Cerebellar nuclear complex (tissue), 1 donor: ENCODE measurements at regions not wholly inside any gene's neighbourhood (a gene's known extent, or its start where the extent isn't known, plus 50 kb on each side); places are given as distances from the start of the nearest gene placed in this dataset.

Source experiments
- DNase-seq, 2 experiments: peaks; one replicate each; lab custom pipeline; 2025; lab: John Stamatoyannopoulos, UW

DNA sequence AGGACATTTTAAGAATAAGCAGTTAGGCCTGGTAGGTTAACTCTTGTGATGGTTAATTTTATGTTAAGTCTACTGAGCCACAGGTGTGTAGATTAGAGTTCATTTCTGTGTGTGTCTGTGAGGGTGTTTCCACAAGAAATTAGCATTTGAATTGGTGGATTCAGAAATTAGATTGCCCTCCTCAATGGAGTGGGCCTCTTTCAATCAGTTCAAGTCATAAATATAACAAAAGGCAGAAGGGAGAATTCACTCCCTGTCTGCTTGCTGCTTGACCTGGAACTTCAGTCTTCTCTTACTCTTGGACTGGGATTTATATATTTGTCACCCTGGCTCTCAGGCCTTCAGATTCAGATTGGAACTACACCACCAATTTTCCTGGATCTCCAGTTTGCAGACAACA lies 55.3 kb upstream of the POM121L12 start:
- DNase-seq: no peak

DNA sequence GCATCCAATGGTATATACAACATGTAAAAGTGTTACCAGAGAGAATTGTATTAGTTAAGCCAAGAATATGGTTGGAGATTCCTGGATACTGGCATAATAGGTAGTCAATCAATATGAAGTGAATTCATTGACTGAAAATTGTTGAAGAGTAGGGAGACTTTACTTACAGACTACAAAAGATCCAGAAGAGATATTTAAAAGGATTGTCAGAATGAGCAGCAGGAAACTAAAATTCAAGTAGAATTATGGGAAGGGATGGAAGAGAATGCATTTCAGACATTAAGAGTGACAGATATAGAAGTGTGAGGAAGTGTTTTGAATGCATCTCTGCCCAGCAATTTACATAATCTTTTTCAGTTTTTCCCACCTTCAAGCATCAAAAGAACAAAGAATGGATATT lies 62.3 kb upstream of the POM121L12 start:
- DNase-seq: no peak

DNA sequence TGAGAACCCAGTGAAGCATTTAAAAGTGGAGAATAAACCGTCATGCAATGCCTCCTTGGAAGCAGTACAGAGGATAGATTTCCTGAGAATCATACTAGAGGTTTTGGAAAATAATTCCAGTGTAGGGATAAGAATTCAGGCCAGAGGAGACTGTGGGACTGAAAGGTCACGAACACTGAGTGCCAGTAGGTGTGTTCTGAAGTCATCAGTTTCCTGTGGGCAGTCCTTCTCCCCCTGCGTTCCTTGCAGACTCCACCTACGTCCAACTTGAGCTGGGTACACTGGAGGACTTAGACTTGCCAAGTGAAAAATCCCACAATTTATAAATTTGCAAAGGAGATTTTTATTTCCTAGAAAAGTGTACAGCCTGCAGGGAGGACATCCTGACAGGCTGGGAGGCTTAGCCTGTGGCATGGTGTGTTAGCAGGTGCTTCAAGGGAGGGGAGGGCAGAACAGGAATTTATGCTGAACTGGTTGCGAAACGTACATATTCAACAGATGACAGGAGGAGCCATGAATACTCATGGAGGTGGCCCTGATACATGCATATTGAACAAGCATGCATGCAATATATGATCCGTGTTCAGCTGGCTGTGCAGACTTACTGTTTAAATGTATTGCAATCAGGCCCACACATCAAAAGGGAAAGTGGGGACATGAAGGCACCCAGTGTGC lies 72.9 kb upstream of the POM121L12 start:
- DNase-seq: no peak

DNA sequence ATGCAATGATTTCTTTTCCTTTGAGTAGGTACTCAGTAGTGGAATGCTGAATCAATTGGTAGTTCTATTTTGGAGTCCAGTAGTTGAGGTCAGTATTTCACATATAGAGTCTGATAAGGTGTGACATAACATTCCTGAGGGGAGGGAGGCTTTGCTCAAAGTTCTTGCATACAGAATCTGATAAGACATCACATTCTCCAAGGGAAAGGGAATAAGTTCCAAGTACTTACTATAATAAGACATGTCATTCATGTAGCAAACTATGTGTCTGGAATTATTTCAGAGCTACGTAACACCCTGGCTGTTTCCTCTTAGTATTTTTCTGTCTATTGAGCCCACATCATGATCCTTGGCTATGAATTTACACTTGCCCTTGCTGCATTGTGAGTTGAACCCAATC lies 74.3 kb upstream of the POM121L12 start:
- no peak for DNase-seq

DNA sequence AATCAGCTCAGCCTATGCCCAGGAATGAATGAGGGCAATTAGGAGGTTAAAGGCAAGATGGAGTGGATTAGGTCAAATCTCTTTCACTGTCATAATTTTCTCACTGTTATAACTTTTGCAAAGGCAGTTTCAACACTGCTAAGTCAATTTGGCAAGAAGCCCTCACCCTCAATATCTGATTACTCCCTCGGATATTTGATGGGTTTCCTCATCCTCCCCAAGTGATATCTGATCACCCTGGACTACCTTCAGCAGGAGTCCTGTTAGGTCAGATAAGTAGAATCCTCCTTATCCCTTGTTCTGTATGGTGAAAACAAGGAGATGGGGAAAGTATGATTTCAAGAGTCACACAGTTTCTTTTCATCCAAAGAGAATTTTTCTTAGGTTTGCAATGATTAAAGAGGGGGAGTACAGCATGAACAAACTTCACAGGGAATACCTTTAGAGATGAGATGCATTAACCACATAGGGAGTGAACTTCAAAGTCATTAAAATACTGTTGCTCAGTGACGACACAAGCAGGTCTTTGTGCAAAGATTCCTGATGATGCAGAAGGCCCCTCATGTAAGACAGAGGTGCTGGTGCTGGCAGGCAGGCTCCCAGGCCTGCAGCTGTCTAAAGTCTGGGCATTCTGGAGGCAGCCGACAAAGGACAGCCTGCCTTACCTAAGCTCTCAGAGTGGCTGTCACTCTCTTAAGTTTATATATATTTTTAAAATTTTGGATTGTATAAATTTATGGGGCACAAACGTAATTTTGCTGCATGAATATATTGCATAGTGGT lies 75.4 kb upstream of the POM121L12 start:
- no peak for DNase-seq

DNA sequence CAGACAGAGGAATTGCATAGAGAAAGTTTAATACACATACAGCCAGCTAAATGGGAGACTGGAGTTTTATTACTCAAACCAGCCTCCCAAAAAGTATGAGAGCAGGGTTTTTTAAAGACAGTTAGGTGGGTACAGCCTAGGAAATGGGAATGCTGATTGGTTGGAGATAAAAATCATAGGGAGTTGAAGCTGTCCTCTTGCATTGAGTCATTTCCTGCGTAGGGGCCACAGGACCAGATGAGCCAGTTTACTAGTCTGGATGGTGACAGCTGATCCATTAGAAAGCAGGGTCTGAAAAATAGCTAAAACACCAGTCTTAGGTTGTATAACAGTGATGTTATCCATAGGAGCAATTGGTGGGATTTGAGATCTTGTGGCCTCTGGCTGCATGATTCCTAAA lies 76.1 kb upstream of the POM121L12 start:
- DNase-seq: no peak

DNA sequence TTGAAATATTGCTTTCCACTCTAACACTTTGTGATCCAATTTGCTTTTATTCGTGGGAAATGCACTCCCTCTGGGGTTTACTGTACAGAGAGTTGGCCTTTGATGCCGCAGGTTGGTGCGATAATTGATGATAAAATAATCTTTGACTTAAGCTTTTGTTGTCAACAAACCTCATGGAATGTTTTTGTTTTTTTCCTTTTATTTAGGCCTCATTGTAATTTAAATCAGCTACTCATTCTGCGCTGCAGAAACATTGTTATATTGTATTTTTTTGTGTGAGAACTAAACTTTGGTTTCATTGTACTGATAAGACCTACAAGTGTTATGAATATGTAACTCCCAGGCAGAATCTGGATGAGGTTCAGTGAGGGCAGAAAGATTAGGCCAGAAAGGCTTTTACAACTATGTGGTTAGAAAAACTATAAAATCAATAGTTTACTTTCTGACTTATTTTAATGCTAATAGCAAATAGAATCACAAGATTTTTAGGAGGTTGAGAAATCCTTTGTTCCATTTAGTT lies 76.8 kb upstream of the POM121L12 start:
- DNase-seq: no peak

DNA sequence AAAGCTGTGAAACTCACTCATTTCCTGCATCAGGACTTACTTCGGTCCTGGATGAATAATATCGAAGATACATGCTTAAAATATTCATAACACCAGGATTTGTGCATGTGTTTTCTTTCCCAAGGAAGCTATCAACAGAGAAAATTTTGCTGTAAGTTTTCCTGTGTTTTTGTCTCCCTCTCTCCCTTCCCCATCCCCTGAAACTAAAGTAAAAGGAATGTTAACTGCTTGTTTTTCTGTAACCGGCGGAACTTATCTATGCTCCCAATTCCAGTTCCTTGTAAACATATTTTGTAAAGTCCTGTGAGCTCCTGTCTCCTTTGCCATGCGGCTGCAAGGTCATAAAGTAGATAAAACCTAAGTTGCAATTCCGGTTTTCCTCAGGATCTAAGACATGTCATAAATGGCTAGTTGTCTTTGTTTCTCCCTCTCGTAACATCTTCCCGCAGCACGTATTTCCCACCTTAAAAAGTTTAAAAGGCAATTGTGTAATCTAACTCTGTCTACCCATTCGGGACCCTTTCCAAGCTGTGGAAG lies 79.0 kb upstream of the POM121L12 start:
- DNase-seq: no peak

DNA sequence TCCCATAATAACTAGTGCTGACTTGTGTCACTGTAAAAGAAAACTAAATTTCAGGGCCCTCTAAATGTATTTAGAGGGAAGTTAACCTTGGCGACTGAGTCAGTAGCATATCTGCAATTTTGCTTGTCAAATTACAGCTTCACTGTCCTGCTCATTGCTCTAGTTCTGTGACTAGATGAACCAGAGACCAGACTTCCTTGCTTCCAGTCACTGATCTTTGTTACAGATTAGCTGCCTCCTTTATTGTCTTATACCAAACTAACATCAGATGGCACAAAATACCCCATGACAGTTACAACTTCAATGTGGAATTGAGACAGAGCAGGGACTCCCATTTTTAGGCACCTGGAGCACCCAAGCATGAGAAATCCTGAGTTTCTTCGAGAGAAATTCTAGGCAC lies 79.9 kb upstream of the POM121L12 start:
- DNase-seq: no peak

DNA sequence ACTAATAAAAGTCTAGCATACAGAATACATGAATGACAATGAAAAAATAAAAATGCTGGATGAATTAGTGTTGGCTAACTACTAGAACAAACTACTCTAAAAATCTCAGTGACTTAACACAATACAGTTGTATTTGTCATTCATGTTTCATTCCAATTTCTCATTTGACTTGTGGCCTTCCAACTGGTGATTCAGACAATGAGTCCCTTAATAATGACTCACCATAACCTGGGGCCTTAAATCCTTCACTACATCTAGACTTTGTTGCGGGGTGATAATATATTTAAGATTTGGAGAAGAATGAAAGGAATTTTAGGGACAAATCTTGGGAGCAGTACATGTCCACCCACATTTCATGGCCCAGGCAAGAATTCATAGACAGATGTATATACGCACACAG lies 90.5 kb upstream of the POM121L12 start:
- no peak for DNase-seq

DNA sequence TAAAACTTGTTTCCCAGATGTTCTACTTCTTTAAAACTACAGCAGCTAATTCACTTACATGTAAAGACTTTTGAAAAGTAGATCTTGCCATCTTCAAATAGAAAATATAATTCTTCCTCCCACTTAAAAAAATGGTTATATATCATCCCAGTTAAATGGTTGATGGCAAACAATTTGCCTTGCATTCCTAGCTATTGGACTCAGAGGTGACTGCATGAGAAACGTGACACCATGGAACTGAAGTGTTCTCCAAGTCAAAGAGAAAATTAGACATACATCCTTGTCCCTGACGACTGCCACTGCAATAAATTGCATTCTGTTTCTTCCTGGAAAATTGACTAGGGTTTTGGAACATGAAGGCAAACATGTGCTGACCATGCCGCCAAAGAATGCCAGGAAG lies 95.0 kb upstream of the POM121L12 start:
- no peak for DNase-seq

DNA sequence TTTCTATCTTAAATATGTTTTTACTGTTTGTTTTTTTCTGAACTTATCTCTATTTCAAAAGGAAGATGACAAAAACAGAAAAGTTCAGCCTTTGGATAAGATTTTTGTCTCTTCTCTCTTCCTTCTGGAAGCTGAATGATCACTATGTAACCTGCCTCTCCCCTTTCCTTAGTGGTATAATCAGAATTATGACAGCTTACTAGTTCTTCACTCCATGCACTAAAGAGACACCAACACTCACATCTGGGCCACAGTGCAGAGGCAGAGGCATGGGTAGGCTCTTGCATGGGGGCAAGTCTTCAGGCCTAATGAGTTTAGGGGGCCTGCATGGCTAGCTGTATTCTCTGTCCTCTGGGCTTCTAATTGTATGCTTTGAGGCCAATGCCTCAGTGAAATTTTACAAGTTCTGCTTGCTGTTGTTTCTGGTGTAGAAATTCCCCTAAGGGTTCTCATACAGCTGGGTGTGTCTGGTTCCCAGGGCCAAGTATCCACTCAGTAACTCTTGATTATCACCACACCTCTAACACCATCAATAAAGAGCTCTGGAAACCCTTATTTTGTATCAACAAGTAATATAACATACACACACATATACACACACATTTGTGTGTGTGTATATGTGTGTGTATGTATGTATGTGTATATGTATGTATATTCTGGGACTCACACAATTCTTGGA lies 96.8 kb upstream of the POM121L12 start:
- no peak for DNase-seq

DNA sequence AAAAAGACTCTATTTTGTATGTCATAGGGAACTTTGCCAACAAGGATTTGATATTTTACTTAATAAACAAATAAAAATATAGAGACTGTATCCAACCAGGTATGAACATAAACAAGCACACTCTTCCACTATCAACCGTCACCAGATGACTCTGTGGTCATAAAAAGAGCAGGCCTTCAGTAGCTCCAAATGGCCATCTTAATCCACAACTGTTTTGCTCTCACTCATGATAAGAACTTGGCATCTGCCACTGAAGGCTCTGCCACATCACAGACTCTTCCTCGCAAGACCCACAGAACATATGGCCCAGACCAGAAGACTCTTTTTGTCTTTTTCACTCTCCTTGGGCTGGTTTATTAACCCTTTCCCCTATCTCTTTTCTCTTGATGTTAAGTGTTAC lies 98.7 kb upstream of the POM121L12 start:
- no peak for DNase-seq

DNA sequence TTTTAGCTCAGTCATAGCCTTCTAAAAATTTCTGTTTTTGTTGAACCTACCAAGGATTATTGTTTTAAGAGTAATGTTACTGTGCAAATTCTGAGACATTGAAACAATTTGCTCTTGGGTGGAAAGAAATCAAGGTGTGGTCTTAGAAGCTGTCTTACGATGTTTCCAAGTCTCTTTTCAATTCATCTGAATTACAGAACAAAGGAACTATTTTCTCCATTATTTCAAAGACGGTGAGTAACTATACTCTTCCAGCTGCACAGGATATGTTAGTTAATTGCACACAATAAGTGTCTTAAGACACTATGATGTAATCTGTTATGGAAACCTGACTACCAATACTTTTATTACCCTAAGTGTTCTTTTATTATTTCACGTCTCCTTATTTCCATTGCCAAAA lies 106.8 kb upstream of the POM121L12 start:
- no peak for DNase-seq

DNA sequence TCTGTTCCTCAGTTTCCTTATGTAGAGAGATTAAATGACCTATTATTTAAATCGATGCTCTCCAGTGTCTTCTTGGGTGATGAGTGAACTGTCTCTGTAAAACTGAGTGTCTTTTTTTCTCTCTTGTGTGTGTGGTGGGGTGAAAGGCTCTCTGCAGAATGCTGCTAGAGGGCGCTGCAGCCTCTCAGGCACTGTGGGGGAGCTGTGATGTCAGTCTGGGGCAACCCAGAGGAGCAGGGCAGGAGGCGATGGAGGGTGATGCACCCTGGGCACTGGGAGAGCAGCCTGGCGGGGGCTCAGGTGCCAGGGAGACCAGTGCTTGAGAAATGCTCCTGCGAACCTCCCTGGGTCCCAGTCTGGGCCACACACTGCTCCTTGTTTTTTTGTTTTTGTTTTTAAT lies 110.1 kb upstream of the POM121L12 start:
- DNase-seq: no peak

DNA sequence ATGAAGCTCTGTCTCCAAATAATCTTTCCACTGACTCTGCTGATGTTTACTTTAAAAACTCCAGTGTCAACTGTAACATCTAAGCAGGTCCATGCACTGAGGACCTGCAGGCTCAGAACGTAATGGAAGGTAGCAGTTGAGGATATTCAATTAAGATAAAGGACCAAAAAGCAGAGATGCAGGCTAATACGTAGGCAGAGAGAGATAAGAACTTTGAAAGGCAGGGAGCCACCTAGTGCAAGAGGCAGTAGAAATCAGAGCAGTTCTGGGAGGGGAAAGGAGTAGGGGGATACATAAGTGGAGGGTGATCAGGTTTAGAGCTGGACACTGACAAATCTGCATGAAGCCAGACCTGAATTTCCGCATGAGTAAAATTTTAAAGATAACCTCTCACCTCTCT lies 114.5 kb upstream of the POM121L12 start:
- no peak for DNase-seq

DNA sequence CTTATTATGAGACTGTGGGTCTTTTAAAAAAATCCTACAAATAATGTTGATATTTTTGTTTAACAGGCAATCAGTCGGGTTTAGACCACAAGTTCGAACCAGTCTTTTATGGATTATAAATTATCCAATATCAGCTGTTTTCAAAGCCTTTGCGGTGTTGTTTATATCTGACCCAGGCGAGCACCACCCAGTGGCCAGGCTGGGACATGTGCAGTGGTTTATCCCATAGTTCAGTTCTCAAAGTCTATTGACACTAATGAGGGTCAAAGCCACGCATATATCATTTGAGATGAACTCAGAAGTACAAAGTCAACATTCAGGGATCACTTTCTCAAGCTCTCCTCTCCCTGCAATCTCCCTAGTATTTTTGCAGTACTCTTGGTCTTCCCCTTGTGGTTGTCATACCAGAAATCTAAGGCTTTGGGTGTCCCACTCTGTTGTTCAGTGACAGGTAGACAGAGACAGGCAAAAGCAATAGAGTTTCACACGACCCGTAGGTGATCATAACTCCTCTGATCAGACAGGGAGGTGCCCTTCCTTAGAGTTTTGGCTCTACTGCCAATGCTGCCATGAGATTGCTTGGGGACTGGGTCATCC lies 117.4 kb upstream of the POM121L12 start:
- no peak for DNase-seq

DNA sequence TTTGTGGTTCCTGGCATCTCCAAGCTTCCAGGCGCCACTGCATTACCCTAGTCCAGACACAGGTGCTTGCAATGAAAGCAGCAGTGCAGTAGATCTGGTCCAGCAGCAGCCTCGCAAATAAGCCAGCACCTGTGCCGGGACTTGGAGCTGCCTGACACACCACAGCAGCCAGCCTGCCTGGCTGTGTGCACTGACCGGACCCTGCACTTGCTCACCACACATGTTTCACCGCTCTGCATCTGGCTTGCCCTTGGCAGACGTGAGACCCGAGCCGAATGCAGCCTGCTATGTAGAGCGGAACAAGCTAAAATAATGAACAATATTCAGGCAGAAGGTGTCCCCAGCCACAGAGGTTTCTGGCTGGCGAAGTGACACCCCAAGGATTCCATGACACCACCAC lies 123.6 kb upstream of the POM121L12 start:
- DNase-seq: no peak

DNA sequence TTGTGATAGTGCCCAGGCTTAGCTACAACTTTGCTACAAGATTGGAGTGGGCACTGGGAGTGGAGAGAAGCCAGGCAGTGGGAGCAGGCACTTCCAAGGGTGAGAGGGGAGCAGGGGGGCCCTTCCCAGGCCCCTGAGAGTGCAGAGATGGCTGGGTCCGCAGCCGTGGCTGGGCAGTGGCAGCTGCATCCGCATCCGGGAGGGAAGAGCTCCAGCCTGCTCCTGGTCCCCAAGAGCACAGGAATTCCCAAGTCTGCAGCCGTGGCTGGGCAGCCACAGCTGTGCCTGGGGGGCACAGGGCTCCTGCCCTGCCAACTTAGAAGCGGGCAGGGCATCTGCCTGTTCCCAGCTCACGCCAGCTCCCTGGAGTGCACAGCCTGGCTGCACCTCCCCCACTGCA lies 124.1 kb upstream of the POM121L12 start:
- no peak for DNase-seq

DNA sequence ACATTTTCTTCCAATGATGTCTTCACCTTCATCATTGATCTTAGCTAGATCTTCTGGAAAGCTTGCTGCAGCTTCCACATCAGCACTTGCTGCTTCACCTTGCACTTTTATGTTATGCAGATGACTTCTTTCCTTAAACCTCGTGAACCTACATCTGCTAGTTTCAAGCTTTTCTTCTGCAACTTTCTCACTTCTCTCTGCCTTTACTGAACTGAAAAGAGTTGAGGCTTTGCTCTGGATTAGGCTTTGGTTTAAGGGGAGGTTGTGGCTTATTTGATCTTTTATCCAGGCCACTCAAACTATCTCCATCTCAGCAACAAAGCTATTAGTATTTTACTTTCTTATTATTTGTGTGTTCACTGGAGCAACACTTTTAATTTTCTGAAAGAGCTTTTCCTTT lies 125.5 kb upstream of the POM121L12 start:
- no peak for DNase-seq

DNA sequence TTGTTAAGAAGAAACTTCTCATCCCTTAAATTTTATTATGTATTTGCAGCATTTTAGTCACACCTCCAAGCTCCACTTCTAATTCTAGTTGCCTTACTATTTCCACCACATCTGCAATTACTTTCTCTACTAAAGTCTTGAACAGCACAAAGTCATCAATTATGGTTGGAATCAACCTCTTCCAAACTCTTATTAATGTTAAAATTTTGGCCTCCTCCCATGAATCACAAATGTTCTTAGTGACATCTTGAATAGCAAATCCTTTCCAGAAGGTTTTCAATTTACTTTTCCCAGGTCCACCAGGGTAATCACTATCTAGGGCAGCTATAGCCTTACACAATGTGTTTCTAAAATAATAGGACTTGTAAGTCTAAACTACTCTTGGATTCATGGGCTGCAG lies 126.3 kb upstream of the POM121L12 start:
- no peak for DNase-seq

DNA sequence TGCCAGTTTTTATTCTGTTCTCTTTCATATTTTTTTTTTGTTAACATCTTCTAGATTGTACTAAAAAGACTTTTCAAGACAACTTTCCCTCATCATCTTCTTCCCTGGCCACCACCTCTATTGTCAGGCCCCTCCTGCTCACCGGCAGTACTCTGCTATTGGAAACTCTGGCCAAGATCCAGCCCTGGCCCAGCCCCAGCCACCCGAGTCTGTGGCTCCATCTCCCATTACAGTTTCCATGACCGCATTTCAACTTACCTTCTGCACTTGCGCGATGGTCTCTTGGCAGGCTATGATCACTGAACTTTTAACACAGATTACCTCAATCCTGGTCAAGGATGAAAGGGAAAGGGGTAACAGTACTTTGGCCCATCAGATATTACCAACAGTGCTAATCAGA lies 137.7 kb upstream of the POM121L12 start:
- DNase-seq: no peak
